ENCODE measurements at regions not wholly inside any gene's neighbourhood (a gene's known extent, or its start where the extent isn't known, plus 50 kb on each side); places are given as distances from the start of the nearest gene placed in this dataset.

- DNase-seq (ENCODE audit: low read depth) = no peak
These were observed 361.9 kb upstream of the CFAP20DC start for GRCh38 chr3:59411694-59412093.

GRCh38 chr3:59411186-59411585 lies 361.4 kb upstream of the CFAP20DC start:
- DNase-seq (ENCODE audit: low read depth) = no peak

- no peak for DNase-seq (ENCODE audit: low read depth)
These were observed 358.3 kb upstream of the CFAP20DC start for GRCh38 chr3:59408047-59408624.

- DNase-seq (ENCODE audit: low read depth) = no peak
These were observed 357.6 kb upstream of the CFAP20DC start for GRCh38 chr3:59407425-59407824.

- DNase-seq (ENCODE audit: low read depth) = no peak
These were observed 357.1 kb upstream of the CFAP20DC start for GRCh38 chr3:59406943-59407342.

- no peak for DNase-seq (ENCODE audit: low read depth)
These were observed 355.0 kb upstream of the CFAP20DC start for GRCh38 chr3:59404851-59405250.

- DNase-seq (ENCODE audit: low read depth) = no peak
These were observed 354.2 kb upstream of the CFAP20DC start for GRCh38 chr3:59404064-59404463.

GRCh38 chr3:59401924-59402323 lies 352.1 kb upstream of the CFAP20DC start:
- no peak for DNase-seq (ENCODE audit: low read depth)

GRCh38 chr3:59392116-59392515 lies 342.3 kb upstream of the CFAP20DC start:
- DNase-seq (ENCODE audit: low read depth) = no peak

- DNase-seq (ENCODE audit: low read depth) = no peak
These were observed 341.3 kb upstream of the CFAP20DC start for GRCh38 chr3:59391131-59391530.

- no peak for DNase-seq (ENCODE audit: low read depth)
These were observed 338.9 kb upstream of the CFAP20DC start for GRCh38 chr3:59388555-59389270.

- DNase-seq (ENCODE audit: low read depth) = no peak
These were observed 336.3 kb upstream of the CFAP20DC start for GRCh38 chr3:59386165-59386564.

GRCh38 chr3:59385547-59385946 lies 335.7 kb upstream of the CFAP20DC start:
- no peak for DNase-seq (ENCODE audit: low read depth)

- no peak for DNase-seq (ENCODE audit: low read depth)
These were observed 331.5 kb upstream of the CFAP20DC start for GRCh38 chr3:59381282-59381681.

GRCh38 chr3:59380146-59380545 lies 330.3 kb upstream of the CFAP20DC start:
- DNase-seq (ENCODE audit: low read depth) = no peak

GRCh38 chr3:59374818-59375211 lies 325.0 kb upstream of the CFAP20DC start:
- DNase-seq (ENCODE audit: low read depth) = no peak

GRCh38 chr3:59374091-59374817 lies 324.4 kb upstream of the CFAP20DC start:
- DNase-seq (ENCODE audit: low read depth) = no peak

- no peak for DNase-seq (ENCODE audit: low read depth)
These were observed 322.5 kb upstream of the CFAP20DC start for GRCh38 chr3:59372346-59372745.

- no peak for DNase-seq (ENCODE audit: low read depth)
These were observed 319.3 kb upstream of the CFAP20DC start for GRCh38 chr3:59368900-59369675.

GRCh38 chr3:59367150-59367549 lies 317.3 kb upstream of the CFAP20DC start:
- DNase-seq (ENCODE audit: low read depth) = no peak

GRCh38 chr3:59366218-59366617 lies 316.4 kb upstream of the CFAP20DC start:
- no peak for DNase-seq (ENCODE audit: low read depth)

- DNase-seq (ENCODE audit: low read depth) = no peak
These were observed 314.7 kb upstream of the CFAP20DC start for GRCh38 chr3:59364496-59364895.
